Lung (tissue), 11 donors: ENCODE measurements at regions not wholly inside any gene's neighbourhood (a gene's known extent, or its start where the extent isn't known, plus 50 kb on each side); places are given as distances from the start of the nearest gene placed in this dataset.

Source experiments
- ATAC-seq: fragments of 200-7000 bp; cut with Tn5 transposase; one replicate; pipeline ENCODE4 v1.9.1; 2020; ENCODE audit warnings: moderate number of reproducible peaks; ENCODE audit not compliant: insufficient read depth, low FRiP score
- DNase-seq, 3 donors: peaks; one replicate each; pipeline ENCODE4 v3.0.0-alpha.2; 2013 to 2017
- H3K27ac ChIP-seq, 2 donors: one replicate each; pipeline ENCODE4 v1.5.1; 2013; ENCODE audit warnings: mild to moderate bottlenecking in 2 of 2, moderate library complexity in 2 of 2, control low read depth in 1 of 2, inconsistent platforms in 1 of 2, low read depth in 1 of 2, low read length in 1 of 2
- H3K27me3 ChIP-seq, 3 donors: one replicate each; pipeline ENCODE4 v1.5.1; 2013; ENCODE audit warnings: low read length in 2 of 3; ENCODE audit not compliant: control insufficient read depth in 3 of 3, insufficient read depth in 3 of 3
- H3K36me3 ChIP-seq, 4 donors: one replicate each; pipeline ENCODE4 v1.5.1; 2013; ENCODE audit warnings: low read length in 4 of 4, mild to moderate bottlenecking in 1 of 4, moderate library complexity in 1 of 4; ENCODE audit not compliant: control insufficient read depth in 4 of 4, insufficient read depth in 4 of 4
- H3K4me1 ChIP-seq, 5 donors: one replicate each; pipeline ENCODE4 v1.5.1; 2013; ENCODE audit warnings: low read length in 5 of 5, mild to moderate bottlenecking in 2 of 5, moderate library complexity in 1 of 5; ENCODE audit not compliant: control insufficient read depth in 5 of 5, insufficient read depth in 5 of 5
- H3K4me3 ChIP-seq: one replicate; pipeline ENCODE4 v1.5.1; 2013; ENCODE audit warnings: mild to moderate bottlenecking, control low read depth, moderate library complexity
- H3K9ac ChIP-seq, 2 donors: one replicate each; pipeline ENCODE4 v1.5.1; 2013; ENCODE audit warnings: low read length in 2 of 2, control low read depth in 1 of 2; ENCODE audit not compliant: insufficient read depth in 1 of 2
- H3K9me3 ChIP-seq, 4 donors: one replicate each; pipeline ENCODE4 v1.5.1; 2013; ENCODE audit warnings: low read length in 3 of 4, mild to moderate bottlenecking in 1 of 4, moderate library complexity in 1 of 4; ENCODE audit not compliant: control insufficient read depth in 4 of 4, insufficient read depth in 3 of 4
- WGBS, 2 donors: extraction: QIAGEN DNeasy Blood & Tissue Kit; methylation state at CpG; one replicate each; pipeline ENCODE4 v1.1.7; 2013; 5-methylcytosine and 5-hydroxymethylcytosine counted together
- TF ChIP-seq, protein P1 (sequence below): IDR thresholded peaks from 2 replicates; pipeline ENCODE4 v1.5.1; 2012; ENCODE audit warnings: mild to moderate bottlenecking; ENCODE audit errors: control extremely low read depth, extremely low read depth
- donor health status: control.
- donor health status: control.
- donor health status: Bipolar disorder and iron deficiency.
- donor health status: healthy.
- donor health status: DM: yes; HTN: yes; CAD: no.

DNA sequence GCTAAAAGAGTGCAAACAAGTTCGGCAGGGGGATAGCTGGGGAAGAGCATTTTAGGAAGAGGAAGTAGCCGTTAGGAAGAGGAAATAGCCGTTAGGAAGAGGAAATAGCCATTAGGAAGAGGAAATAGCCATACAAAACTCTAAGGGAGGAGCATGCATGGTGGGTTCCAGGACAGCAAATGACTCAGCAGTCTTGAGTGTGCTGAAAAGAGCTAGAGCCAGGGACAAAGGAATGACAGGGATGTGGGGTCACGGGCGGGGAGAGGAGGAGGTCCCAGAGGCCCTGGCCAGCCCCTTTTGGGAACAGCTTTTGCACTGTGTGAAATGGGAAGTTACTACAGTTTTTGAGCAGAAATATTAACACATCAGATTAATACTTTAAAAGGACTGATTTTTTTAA is 882.6 kb downstream of the TRIML1 start:
- Histone ChIP-seq H3K4me1 (no peaks in the 10 kb centered on the region), H3K9me3 (peaks cover 0 to 3% (median 0%) of the 10 kb centered on the region in 4 donors), H3K9ac (no peak overlapping the region), H3K27me3 (no peaks in the 10 kb centered on the region), H3K36me3 (no peaks in the 10 kb centered on the region), H3K27ac (no peak overlapping the region), H3K4me3 (no peak overlapping the region)
- TF ChIP-seq, protein P1, sequence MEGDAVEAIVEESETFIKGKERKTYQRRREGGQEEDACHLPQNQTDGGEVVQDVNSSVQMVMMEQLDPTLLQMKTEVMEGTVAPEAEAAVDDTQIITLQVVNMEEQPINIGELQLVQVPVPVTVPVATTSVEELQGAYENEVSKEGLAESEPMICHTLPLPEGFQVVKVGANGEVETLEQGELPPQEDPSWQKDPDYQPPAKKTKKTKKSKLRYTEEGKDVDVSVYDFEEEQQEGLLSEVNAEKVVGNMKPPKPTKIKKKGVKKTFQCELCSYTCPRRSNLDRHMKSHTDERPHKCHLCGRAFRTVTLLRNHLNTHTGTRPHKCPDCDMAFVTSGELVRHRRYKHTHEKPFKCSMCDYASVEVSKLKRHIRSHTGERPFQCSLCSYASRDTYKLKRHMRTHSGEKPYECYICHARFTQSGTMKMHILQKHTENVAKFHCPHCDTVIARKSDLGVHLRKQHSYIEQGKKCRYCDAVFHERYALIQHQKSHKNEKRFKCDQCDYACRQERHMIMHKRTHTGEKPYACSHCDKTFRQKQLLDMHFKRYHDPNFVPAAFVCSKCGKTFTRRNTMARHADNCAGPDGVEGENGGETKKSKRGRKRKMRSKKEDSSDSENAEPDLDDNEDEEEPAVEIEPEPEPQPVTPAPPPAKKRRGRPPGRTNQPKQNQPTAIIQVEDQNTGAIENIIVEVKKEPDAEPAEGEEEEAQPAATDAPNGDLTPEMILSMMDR = no peak
- no peak for ATAC-seq
- peak in 1 of 3 donors; percentile 3 for DNase-seq
- 43 to 54% methylated on average over 5 of the region's 5 CpGs for WGBS, 2 donors

DNA sequence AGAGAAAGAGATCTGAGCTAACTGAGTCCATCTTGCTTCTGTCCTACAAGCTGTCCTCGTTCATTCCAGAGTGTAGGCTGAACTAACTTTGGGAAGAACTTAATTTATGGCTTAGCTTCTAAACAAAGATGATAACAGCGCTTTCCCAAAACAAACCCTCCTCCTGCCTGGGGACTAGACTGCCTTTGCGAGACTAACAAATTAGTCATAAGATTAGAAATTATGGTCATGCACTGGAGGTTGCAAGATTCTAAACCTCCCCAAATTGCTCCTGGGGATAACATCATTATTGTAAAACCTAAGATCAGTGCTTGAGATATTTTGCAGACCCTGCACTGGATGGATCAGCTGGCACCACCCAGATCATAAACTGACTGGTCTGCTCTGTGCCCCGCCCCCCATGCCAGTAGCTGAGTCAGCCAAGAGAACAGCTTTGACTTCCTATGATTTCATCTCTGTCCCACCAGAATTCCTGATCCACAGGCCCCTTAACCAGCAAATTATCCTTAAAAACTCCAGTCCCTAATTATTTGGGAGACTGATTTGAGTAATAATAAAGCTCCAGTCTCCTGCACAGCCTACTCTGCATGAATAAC is 883.3 kb downstream of the TRIML1 start:
- no peak for DNase-seq
- TF ChIP-seq, protein P1 = no peak
- no peaks in the 10 kb centered on the region for H3K27me3 ChIP-seq
- no peak overlapping the region for H3K9ac ChIP-seq
- 75 to 86% methylated on average over 4 of the region's 4 CpGs for WGBS, 2 donors
- no peak overlapping the region for H3K27ac ChIP-seq
- peaks cover 0 to 3% (median 0%) of the 10 kb centered on the region in 4 donors for H3K9me3 ChIP-seq
- no peaks in the 10 kb centered on the region for H3K4me1 ChIP-seq
- no peak overlapping the region for H3K4me3 ChIP-seq
- no peaks in the 10 kb centered on the region for H3K36me3 ChIP-seq
- ATAC-seq = no peak

DNA sequence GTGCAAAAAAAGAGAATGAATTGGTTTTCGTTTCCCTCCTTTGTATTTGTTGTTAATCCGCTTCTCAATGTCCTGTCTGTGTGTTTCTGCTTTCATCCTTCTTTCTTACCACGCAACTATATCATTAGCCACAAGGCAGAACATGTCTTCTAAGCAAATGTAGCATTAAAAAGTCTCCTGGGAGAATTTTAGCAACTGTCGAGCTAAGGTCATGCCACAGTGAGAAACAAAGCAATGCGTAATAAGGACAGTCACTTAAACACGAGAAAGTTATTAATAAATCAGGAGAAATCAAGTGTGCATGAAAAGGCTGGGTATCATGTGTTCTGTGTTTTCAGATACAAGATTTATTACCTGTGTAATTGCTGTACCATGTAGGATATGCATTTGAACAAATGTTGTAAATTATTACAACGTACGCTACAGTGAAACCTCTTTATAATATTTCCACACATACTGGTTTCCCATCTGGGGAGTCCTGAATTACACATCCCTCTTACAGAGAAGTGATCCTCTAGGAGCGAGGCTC is 890.8 kb downstream of the TRIML1 start:
- Histone ChIP-seq H3K27ac (no peak overlapping the region), H3K4me1 (no peaks in the 10 kb centered on the region), H3K9me3 (peaks cover 0 to 3% (median 0%) of the 10 kb centered on the region in 4 donors), H3K4me3 (no peak overlapping the region), H3K27me3 (no peaks in the 10 kb centered on the region), H3K36me3 (no peaks in the 10 kb centered on the region), H3K9ac (no peak overlapping the region)
- 74 to 85% methylated on average over 9 of the region's 9 CpGs for WGBS, 2 donors
- DNase-seq (no peak), ATAC-seq (no peak)
- TF ChIP-seq, protein P1 = no peak
